SK-N-SH (cell line): ENCODE measurements at regions not wholly inside any gene's neighbourhood (a gene's known extent, or its start where the extent isn't known, plus 50 kb on each side); places are given as distances from the start of the nearest gene placed in this dataset.

Source experiments
- CTCF ChIA-PET: fragments of 300-600, 350-600 bp; formaldehyde crosslinking; extraction: SDS; loops from one replicate; lab custom pipeline; 2021; lab: Yijun Ruan, JAX
- POLR2A ChIA-PET: fragments of 350-600 bp; sonication (Branson Sonifier 250); formaldehyde crosslinking; extraction: SDS; loops from one replicate; lab custom pipeline; 2020; ENCODE audit warnings: antibody characterized with exemption, inconsistent platforms; lab: Yijun Ruan, JAX
- DNase-seq: peaks from one replicate; pipeline ENCODE4 v3.0.0; 2012
- H2AFZ ChIP-seq: fragments of 200-600 bp; sonication (generic); 2 replicates; pipeline ENCODE4 v1.8.1; 2016; ENCODE audit warnings: antibody characterized with exemption, mild to moderate bottlenecking, low read depth
- H3F3A ChIP-seq: fragments of 200-600 bp; sonication (generic); replicated peaks from 2 replicates; pipeline ENCODE3; 2016; ENCODE audit warnings: antibody characterized with exemption, mild to moderate bottlenecking; ENCODE audit not compliant: insufficient read depth
- H3K27ac ChIP-seq, 2 experiments: fragments of 200-500 bp in 1 of 2; fragments of 200-600 bp in 1 of 2; sonication (Bioruptor generic) in 1 of 2; sonication (generic), shearing (Covaris generic) in 1 of 2; 2 replicates each; pipeline versions ENCODE4 v1.5.1 to v1.6.1; 2014 to 2016; ENCODE audit warnings: low read depth in 2 of 2, inconsistent platforms in 1 of 2, low read length in 1 of 2, mild to moderate bottlenecking in 1 of 2, mixed read lengths in 1 of 2
- H3K27me3 ChIP-seq: fragments of 200-600 bp; sonication (generic), shearing (Covaris generic); 2 replicates; pipeline ENCODE4 v1.6.1; 2016; ENCODE audit warnings: mixed run types; ENCODE audit not compliant: insufficient read depth
- H3K36me3 ChIP-seq, 2 experiments: fragments of 200-500 bp in 1 of 2; fragments of 200-600 bp in 1 of 2; sonication (Bioruptor generic) in 1 of 2; sonication (generic) in 1 of 2; replicated peaks in 1 of 2; 2 replicates each; pipeline versions ENCODE3 to v1.5.1; 2014 to 2016; ENCODE audit warnings: low read length in 1 of 2, mild to moderate bottlenecking in 1 of 2; ENCODE audit not compliant: insufficient read depth in 2 of 2, control insufficient read depth in 1 of 2
- H3K4me1 ChIP-seq, 2 experiments: fragments of 200-500 bp in 1 of 2; fragments of 200-600 bp in 1 of 2; sonication (Bioruptor generic) in 1 of 2; sonication (generic), shearing (Covaris generic) in 1 of 2; 2 replicates each; pipeline versions ENCODE4 v1.5.1 to v1.6.1; 2014 to 2016; ENCODE audit warnings: low read depth in 1 of 2, low read length in 1 of 2, mixed run types in 1 of 2; ENCODE audit not compliant: insufficient read depth in 2 of 2, control insufficient read depth in 1 of 2
- H3K4me2 ChIP-seq: fragments of 200-600 bp; sonication (generic), shearing (Covaris generic); 2 replicates; pipeline ENCODE4 v1.6.1; 2017; ENCODE audit warnings: mixed run types
- H3K4me3 ChIP-seq, 2 experiments: fragments of 200-500 bp in 1 of 2; fragments of 200-600 bp in 1 of 2; sonication (Bioruptor generic) in 1 of 2; sonication (generic), shearing (Covaris generic) in 1 of 2; 2 replicates each; pipeline versions ENCODE4 v1.5.1 to v1.8.1; 2014 to 2016; ENCODE audit warnings: low read depth in 2 of 2, inconsistent platforms in 1 of 2, low read length in 1 of 2, mild to moderate bottlenecking in 1 of 2, mixed read lengths in 1 of 2, moderate library complexity in 1 of 2
- H3K79me2 ChIP-seq: fragments of 200-600 bp; sonication (generic); 2 replicates; pipeline ENCODE4 v1.8.1; 2017; ENCODE audit warnings: mild to moderate bottlenecking; ENCODE audit not compliant: insufficient read depth
- H3K9ac ChIP-seq: fragments of 200-600 bp; sonication (generic); 2 replicates; pipeline ENCODE4 v1.6.1; 2017; ENCODE audit warnings: mixed run types
- H3K9me2 ChIP-seq: fragments of 200-600 bp; sonication (generic); 2 replicates; pipeline ENCODE4 v1.6.1; 2017; ENCODE audit warnings: mixed run types
- H3K9me3 ChIP-seq: fragments of 200-600 bp; sonication (generic); 2 replicates; pipeline ENCODE4 v1.6.1; 2017; ENCODE audit warnings: mixed run types, mild to moderate bottlenecking, moderate library complexity
- H4K20me1 ChIP-seq: fragments of 200-600 bp; sonication (generic); 2 replicates; pipeline ENCODE4 v1.6.1; 2017; ENCODE audit warnings: mild to moderate bottlenecking, mixed run types; ENCODE audit not compliant: insufficient read depth
- CHD2 ChIP-seq: fragments of 150-350 bp; IDR thresholded peaks from 2 replicates; pipeline ENCODE4 v1.6.1; 2018; ENCODE audit warnings: low read length; ENCODE audit not compliant: partially characterized antibody
- CTCF ChIP-seq: fragments of 200-600 bp; sonication (generic); IDR thresholded peaks from 2 replicates; pipeline ENCODE4 v1.6.1; 2017; ENCODE audit warnings: antibody characterized with exemption, mild to moderate bottlenecking, moderate library complexity
- ELF1 ChIP-seq: IDR thresholded peaks from 2 replicates; pipeline ENCODE4 v1.4.0; 2012
- EP300 ChIP-seq, 2 experiments: IDR thresholded peaks; 2 replicates each; pipeline versions ENCODE4 v1.4.0 to v1.6.1; 2012; ENCODE audit warnings: borderline replicate concordance in 1 of 2, low read depth in 1 of 2, low read length in 1 of 2
- EZH2phosphoT487 ChIP-seq: fragments of 200-600 bp; sonication (generic); IDR thresholded peaks from 2 replicates; pipeline ENCODE4 v1.6.1; 2017; ENCODE audit warnings: low read depth, mixed run types, mild to moderate bottlenecking, antibody characterized with exemption, moderate library complexity, borderline replicate concordance
- FOSL2 ChIP-seq: IDR thresholded peaks from 2 replicates; pipeline ENCODE4 v1.4.0; 2012; ENCODE audit warnings: low read depth, mild to moderate bottlenecking, moderate library complexity, borderline replicate concordance
- FOXJ3 ChIP-seq: sonication (generic); formaldehyde crosslinking; IDR thresholded peaks from 2 replicates; pipeline ENCODE4 v1.5.1; 2020; ENCODE audit warnings: mild to moderate bottlenecking, missing genetic modification reagents
- GATA2 ChIP-seq: sonication (generic); formaldehyde crosslinking; IDR thresholded peaks from 2 replicates; pipeline ENCODE4 v1.5.0; 2020; ENCODE audit warnings: mild to moderate bottlenecking, missing genetic modification reagents
- IRF3 ChIP-seq: fragments of 150-350 bp; IDR thresholded peaks from 2 replicates; pipeline ENCODE4 v1.6.1; 2016; ENCODE audit warnings: mild to moderate bottlenecking, low read depth, low read length
- JUND ChIP-seq: IDR thresholded peaks from 2 replicates; pipeline ENCODE4 v1.4.0; 2012
- MXI1 ChIP-seq: IDR thresholded peaks from 2 replicates; pipeline ENCODE4 v1.6.1; 2012; ENCODE audit warnings: mild to moderate bottlenecking, low read depth, low read length, improper control_type of control experiment
- NFIC ChIP-seq: IDR thresholded peaks from 2 replicates; pipeline ENCODE4 v1.4.0; 2012; ENCODE audit warnings: borderline replicate concordance
- NRF1 ChIP-seq: IDR thresholded peaks from 2 replicates; pipeline ENCODE4 v1.6.1; 2012; ENCODE audit warnings: low read depth, mild to moderate bottlenecking, low read length
- PBX3 ChIP-seq: IDR thresholded peaks from 2 replicates; pipeline ENCODE4; 2012
- POLR2AphosphoS5 ChIP-seq: IDR thresholded peaks from 2 replicates; pipeline ENCODE4 v1.6.1; 2012; ENCODE audit warnings: low read depth, low read length
- RXRA ChIP-seq: IDR thresholded peaks from 2 replicates; pipeline ENCODE4 v1.4.0; 2012; ENCODE audit warnings: low read depth, mild to moderate bottlenecking, borderline replicate concordance
- SMC3 ChIP-seq: IDR thresholded peaks from 2 replicates; pipeline ENCODE4 v1.6.1; 2012; ENCODE audit warnings: low read depth, low read length, improper control_type of control experiment
- TAF1 ChIP-seq: IDR thresholded peaks from 2 replicates; pipeline ENCODE4 v1.6.1; 2012; ENCODE audit warnings: low read depth, mild to moderate bottlenecking, low read length, moderate library complexity, borderline replicate concordance
- TCF12 ChIP-seq: IDR thresholded peaks from 2 replicates; pipeline ENCODE4 v1.4.0; 2012
- TEAD4 ChIP-seq: IDR thresholded peaks from 2 replicates; pipeline ENCODE4 v1.4.0; 2012; ENCODE audit warnings: mild to moderate bottlenecking, borderline replicate concordance; ENCODE audit not compliant: insufficient read depth
- YY1 ChIP-seq: IDR thresholded peaks from 2 replicates; pipeline ENCODE4 v1.4.0; 2012; ENCODE audit warnings: low read depth, mild to moderate bottlenecking
- WGBS: methylation state at CpG from one replicate; pipeline ENCODE4 v1.1.6; 2017; ENCODE audit warnings: low lambda C conversion rate; 5-methylcytosine and 5-hydroxymethylcytosine counted together

- Histone ChIP-seq H2AFZ (no peak overlapping the region), H3K4me3 (no peak overlapping the region), H3K9me2 (no peaks in the 10 kb centered on the region), H3F3A (no peaks in the 10 kb centered on the region), H3K27me3 (no peaks in the 10 kb centered on the region), H3K4me2 (no peak overlapping the region), H3K9ac (no peak overlapping the region), H3K4me1 (no peaks in the 10 kb centered on the region), H3K27ac (no peak overlapping the region), H4K20me1 (no peaks in the 10 kb centered on the region), H3K9me3 (no peaks in the 10 kb centered on the region)
- 44% methylated on average over 6 of the region's 6 CpGs for WGBS
- CTCF ChIA-PET, result no interaction called here
- POLR2A ChIA-PET, result no interaction called here
- DNase-seq, result no peak
- no peak for TF ChIP-seq CTCF
- no peak for TF ChIP-seq PBX3
- TF ChIP-seq EP300 (IDR thresholded peaks at IDR 0.05; ENCODE audit: borderline replicate concordance in 1 of 2, low read depth in 1 of 2, low read length in 1 of 2), result no peak
- no peak for TF ChIP-seq CHD2
- TF ChIP-seq TAF1, result no peak
- no peak for TF ChIP-seq TCF12
- no peak for TF ChIP-seq RXRA
- TF ChIP-seq IRF3, result no peak
- TF ChIP-seq SMC3, result no peak
- TF ChIP-seq ELF1, result no peak
- no peak for TF ChIP-seq YY1
- no peak for TF ChIP-seq JUND
- TF ChIP-seq NFIC, result no peak
- no peak for TF ChIP-seq NRF1
- TF ChIP-seq FOSL2, result no peak
- TF ChIP-seq, all 33 proteins: peak for 0
- Histone ChIP-seq H3K79me2 (no peaks in the 10 kb centered on the region), H3K36me3 (no peaks in the 10 kb centered on the region)
Observed at GRCh38 chr15:31858026-31858425, 172.3 kb upstream of the CHRNA7 start.

GRCh38 chr15:31866248-31866647 lies 164.1 kb upstream of the CHRNA7 start:
- Histone ChIP-seq H3K4me3 (no peak overlapping the region), H3K4me2 (no peak overlapping the region), H3K27ac (no peak overlapping the region; a peak in 1 of 4 replicates), H3K4me1 (peaks cover 0 to 26% of the 10 kb centered on the region in 2 experiments; a peak in 1 of 4 replicates), H3K36me3 (no peaks in the 10 kb centered on the region), H2AFZ (no peak overlapping the region), H3K9me3 (no peaks in the 10 kb centered on the region), H3K79me2 (no peaks in the 10 kb centered on the region), H3F3A (peaks cover 3% of the 10 kb centered on the region), H3K9ac (no peak overlapping the region), H3K27me3 (peaks cover 7% of the 10 kb centered on the region; the same call in 1 of the 2 replicates), H4K20me1 (no peaks in the 10 kb centered on the region), H3K9me2 (no peaks in the 10 kb centered on the region)
- TF ChIP-seq TEAD4, result no peak
- no peak for TF ChIP-seq MXI1
- TF ChIP-seq FOXJ3 (CRISPR knock-in tag), result no peak
- TF ChIP-seq EZH2phosphoT487, result no peak
- no peak for TF ChIP-seq CHD2
- TF ChIP-seq POLR2AphosphoS5, result no peak
- no peak for TF ChIP-seq RXRA
- TF ChIP-seq GATA2 (CRISPR knock-in tag), result no peak
- no peak for TF ChIP-seq FOSL2
- TF ChIP-seq YY1, result no peak
- no peak for TF ChIP-seq NRF1
- no peak for TF ChIP-seq NFIC
- no peak for DNase-seq
- WGBS, result 27% methylated on average over 6 of the region's 6 CpGs
- CTCF ChIA-PET, result interaction anchor here (1.3 to 2.0 kb wide), 3 partner anchors 10 to 260 kb away, joined by 3 to 4 read pairs (median 3); no protein-coding TSS in a partner anchor
- POLR2A ChIA-PET, result no interaction called here
